ENCODE measurements at regions not wholly inside any gene's neighbourhood (a gene's known extent, or its start where the extent isn't known, plus 50 kb on each side); places are given as distances from the start of the nearest gene placed in this dataset.
"Not testable (repeated sequence)": the region's sequence is repeated elsewhere in the genome, so short reads cannot be mapped to it uniquely, and the experiment has no call there.

GRCh38 chr7:149625340-149625946 lies 127.8 kb upstream of the ZNF746 start:
- 37% methylated on average over 6 of the region's 17 CpGs for WGBS (ENCODE audit: insufficient coverage)
- Histone ChIP-seq H3K4me3 (ENCODE audit: low read depth, low read length) (peak overlapping the region; percentile 69), H3K9me3 (ENCODE audit: control insufficient read depth, insufficient read depth, low read length) (no peaks in the 10 kb centered on the region), H3K4me1 (ENCODE audit: control insufficient read depth, insufficient read depth, low read length) (peaks cover 18% of the 10 kb centered on the region), H3K27me3 (ENCODE audit: control insufficient read depth, insufficient read depth, low read length) (no peaks in the 10 kb centered on the region), H3K36me3 (ENCODE audit: control insufficient read depth, insufficient read depth, low read length) (peaks cover 9% of the 10 kb centered on the region), H3K27ac (ENCODE audit: low read depth, low read length) (peak overlapping the region; percentile 57)
- peak in 2 of 6 donors; percentile 70 to 82 for DNase-seq (ENCODE audit: low read depth in 4 of 6, low spot score in 6 of 6)

- no peaks in the 10 kb centered on the region for H3K27me3 ChIP-seq (ENCODE audit: control insufficient read depth, insufficient read depth, low read length)
- peak overlapping the region; percentile 69 for H3K4me3 ChIP-seq (ENCODE audit: low read depth, low read length)
- H3K4me1 ChIP-seq (ENCODE audit: control insufficient read depth, insufficient read depth, low read length) = peaks cover 18% of the 10 kb centered on the region
- H3K36me3 ChIP-seq (ENCODE audit: control insufficient read depth, insufficient read depth, low read length) = peaks cover 16% of the 10 kb centered on the region
- peak overlapping the region; percentile 57 for H3K27ac ChIP-seq (ENCODE audit: low read depth, low read length)
- H3K9me3 ChIP-seq (ENCODE audit: control insufficient read depth, insufficient read depth, low read length) = no peaks in the 10 kb centered on the region
- peak; percentile 66 to 96 (median 82) for DNase-seq (ENCODE audit: low read depth in 4 of 6, low spot score in 6 of 6)
- WGBS (ENCODE audit: insufficient coverage) = under 1% methylated on average over 89 of the region's 97 CpGs
Observed at GRCh38 chr7:149624419-149625339, 127.1 kb upstream of the ZNF746 start.

- WGBS (ENCODE audit: insufficient coverage) = under 1% methylated on average over 28 of the region's 28 CpGs
- peak overlapping the region; percentile 25 for H3K27ac ChIP-seq (ENCODE audit: low read depth, low read length)
- peaks cover 18% of the 10 kb centered on the region for H3K4me1 ChIP-seq (ENCODE audit: control insufficient read depth, insufficient read depth, low read length)
- DNase-seq (ENCODE audit: low read depth in 4 of 6, low spot score in 6 of 6) = peak in 2 of 6 donors; percentile 18 to 35
- no peaks in the 10 kb centered on the region for H3K9me3 ChIP-seq (ENCODE audit: control insufficient read depth, insufficient read depth, low read length)
- peak overlapping the region; percentile 69 for H3K4me3 ChIP-seq (ENCODE audit: low read depth, low read length)
- no peaks in the 10 kb centered on the region for H3K27me3 ChIP-seq (ENCODE audit: control insufficient read depth, insufficient read depth, low read length)
- peaks cover 20% of the 10 kb centered on the region for H3K36me3 ChIP-seq (ENCODE audit: control insufficient read depth, insufficient read depth, low read length)
Observed at GRCh38 chr7:149624006-149624405, 126.4 kb upstream of the ZNF746 start.

GRCh38 chr7:149623262-149623997 lies 125.8 kb upstream of the ZNF746 start:
- peak in 2 of 6 donors; percentile 34 to 55 for DNase-seq (ENCODE audit: low read depth in 4 of 6, low spot score in 6 of 6)
- Histone ChIP-seq H3K4me1 (ENCODE audit: control insufficient read depth, insufficient read depth, low read length) (peaks cover 18% of the 10 kb centered on the region), H3K36me3 (ENCODE audit: control insufficient read depth, insufficient read depth, low read length) (peaks cover 25% of the 10 kb centered on the region), H3K4me3 (ENCODE audit: low read depth, low read length) (peak overlapping the region; percentile 69)
- not testable (repeated sequence) for H3K9me3 ChIP-seq (ENCODE audit: control insufficient read depth, insufficient read depth, low read length); H3K27ac ChIP-seq (ENCODE audit: low read depth, low read length); H3K27me3 ChIP-seq (ENCODE audit: control insufficient read depth, insufficient read depth, low read length)
- 24% methylated on average over 12 of the region's 19 CpGs for WGBS (ENCODE audit: insufficient coverage)

GRCh38 chr7:149622444-149623210 lies 125.0 kb upstream of the ZNF746 start:
- no peak overlapping the region for H3K27ac ChIP-seq (ENCODE audit: low read depth, low read length)
- no peak overlapping the region for H3K4me3 ChIP-seq (ENCODE audit: low read depth, low read length)
- 91% methylated on average over 6 of the region's 10 CpGs for WGBS (ENCODE audit: insufficient coverage)
- H3K36me3 ChIP-seq (ENCODE audit: control insufficient read depth, insufficient read depth, low read length) = peaks cover 27% of the 10 kb centered on the region
- no peak for DNase-seq (ENCODE audit: low read depth in 4 of 6, low spot score in 6 of 6)
- peaks cover 18% of the 10 kb centered on the region for H3K4me1 ChIP-seq (ENCODE audit: control insufficient read depth, insufficient read depth, low read length)
- H3K27me3 ChIP-seq (ENCODE audit: control insufficient read depth, insufficient read depth, low read length) = no peaks in the 10 kb centered on the region
- H3K9me3 ChIP-seq (ENCODE audit: control insufficient read depth, insufficient read depth, low read length) = no peaks in the 10 kb centered on the region

- no peak overlapping the region for H3K4me3 ChIP-seq (ENCODE audit: low read depth, low read length)
- peaks cover 36% of the 10 kb centered on the region for H3K36me3 ChIP-seq (ENCODE audit: control insufficient read depth, insufficient read depth, low read length)
- H3K9me3 ChIP-seq (ENCODE audit: control insufficient read depth, insufficient read depth, low read length) = no peaks in the 10 kb centered on the region
- peaks cover 18% of the 10 kb centered on the region for H3K4me1 ChIP-seq (ENCODE audit: control insufficient read depth, insufficient read depth, low read length)
- no peaks in the 10 kb centered on the region for H3K27me3 ChIP-seq (ENCODE audit: control insufficient read depth, insufficient read depth, low read length)
- WGBS (ENCODE audit: insufficient coverage) = 94% methylated on average over 4 of the region's 7 CpGs
- DNase-seq (ENCODE audit: low read depth in 4 of 6, low spot score in 6 of 6) = no peak
- H3K27ac ChIP-seq (ENCODE audit: low read depth, low read length) = no peak overlapping the region
Observed at GRCh38 chr7:149621776-149622175, 124.2 kb upstream of the ZNF746 start.

- Histone ChIP-seq H3K4me1 (ENCODE audit: control insufficient read depth, insufficient read depth, low read length) (peaks cover 18% of the 10 kb centered on the region), H3K27me3 (ENCODE audit: control insufficient read depth, insufficient read depth, low read length) (no peaks in the 10 kb centered on the region), H3K9me3 (ENCODE audit: control insufficient read depth, insufficient read depth, low read length) (no peaks in the 10 kb centered on the region), H3K4me3 (ENCODE audit: low read depth, low read length) (no peak overlapping the region), H3K36me3 (ENCODE audit: control insufficient read depth, insufficient read depth, low read length) (peaks cover 44% of the 10 kb centered on the region), H3K27ac (ENCODE audit: low read depth, low read length) (no peak overlapping the region)
- DNase-seq (ENCODE audit: low read depth in 4 of 6, low spot score in 6 of 6) = no peak
- WGBS (ENCODE audit: insufficient coverage) = 94% methylated on average over 12 of the region's 14 CpGs
Observed at GRCh38 chr7:149620961-149621360, 123.4 kb upstream of the ZNF746 start.

- DNase-seq (ENCODE audit: low read depth in 4 of 6, low spot score in 6 of 6) = peak in 1 of 6 donors; percentile 8
- WGBS (ENCODE audit: insufficient coverage) = 87% methylated on average over 8 of the region's 8 CpGs
- Histone ChIP-seq H3K4me3 (ENCODE audit: low read depth, low read length) (no peak overlapping the region), H3K27ac (ENCODE audit: low read depth, low read length) (no peak overlapping the region), H3K27me3 (ENCODE audit: control insufficient read depth, insufficient read depth, low read length) (no peaks in the 10 kb centered on the region), H3K9me3 (ENCODE audit: control insufficient read depth, insufficient read depth, low read length) (no peaks in the 10 kb centered on the region), H3K4me1 (ENCODE audit: control insufficient read depth, insufficient read depth, low read length) (no peaks in the 10 kb centered on the region), H3K36me3 (ENCODE audit: control insufficient read depth, insufficient read depth, low read length) (peaks cover 75% of the 10 kb centered on the region)
Observed at GRCh38 chr7:149616898-149617297, 119.3 kb upstream of the ZNF746 start.

GRCh38 chr7:149615690-149616270 lies 118.2 kb upstream of the ZNF746 start:
- Histone ChIP-seq H3K27me3 (ENCODE audit: control insufficient read depth, insufficient read depth, low read length) (no peaks in the 10 kb centered on the region), H3K4me3 (ENCODE audit: low read depth, low read length) (no peak overlapping the region), H3K36me3 (ENCODE audit: control insufficient read depth, insufficient read depth, low read length) (peaks cover 80% of the 10 kb centered on the region), H3K9me3 (ENCODE audit: control insufficient read depth, insufficient read depth, low read length) (no peaks in the 10 kb centered on the region), H3K4me1 (ENCODE audit: control insufficient read depth, insufficient read depth, low read length) (no peaks in the 10 kb centered on the region), H3K27ac (ENCODE audit: low read depth, low read length) (no peak overlapping the region)
- no peak for DNase-seq (ENCODE audit: low read depth in 4 of 6, low spot score in 6 of 6)
- WGBS (ENCODE audit: insufficient coverage) = 83% methylated on average over 13 of the region's 13 CpGs

Data from spinal cord (tissue), 9 donors.